Spleen (tissue), 7 donors: ENCODE measurements at regions not wholly inside any gene's neighbourhood (a gene's known extent, or its start where the extent isn't known, plus 50 kb on each side); places are given as distances from the start of the nearest gene placed in this dataset.

ENCODE experiments used
- CTCF ChIP-seq, 11 experiments: fragments of 200-600 bp in 7 of 11; fragments of 450-650 bp in 4 of 11; sonication (generic) in 4 of 11; IDR thresholded peaks in 8 of 11; conservative IDR thresholded peaks in 3 of 11; 1 replicate in 7 of 11; 2 replicates in 4 of 11; pipeline versions ENCODE4 v1.4.0 to v1.8.0; 2016 to 2021; ENCODE audit warnings: antibody characterized with exemption in 11 of 11, inconsistent platforms in 4 of 11, mild to moderate bottlenecking in 1 of 11
- POLR2AphosphoS5 ChIP-seq, 3 donors: sonication (generic); formaldehyde crosslinking; IDR thresholded peaks; one replicate each; pipeline ENCODE4 v1.5.1; 2017; ENCODE audit warnings: antibody characterized with exemption in 3 of 3
- donor health status: DM: no; HTN: no; CAD: no; lungs with moderate emphysema.
- donor health status: DM: no; HTN: no; CAD: no.
- donor health status: DM: no; HTN: no; CAD: no.

- TF ChIP-seq CTCF (IDR thresholded peaks at IDR 0.05 in 8 of 11, conservative IDR thresholded peaks at IDR 0.05 in 3 of 11) = no peak
- TF ChIP-seq POLR2AphosphoS5 (IDR thresholded peaks at IDR 0.05) = no peak
Observed at GRCh38 chr2:225739328-225739727, 339.8 kb downstream of the NYAP2 start.
